GM18507 (cell line): ENCODE measurements at regions not wholly inside any gene's neighbourhood (a gene's known extent, or its start where the extent isn't known, plus 50 kb on each side); places are given as distances from the start of the nearest gene placed in this dataset.

Experiments used
- DNase-seq: peaks from one replicate; pipeline ENCODE4 v3.0.0; 2011; ENCODE audit warnings: low read depth; ENCODE audit not compliant: insufficient read length; ENCODE audit errors: extremely low spot score
- FAIRE-seq: peaks from 2 replicates; lab custom pipeline; 2011; peaks lifted over from hg19 to GRCh38; lab: Jason Lieb, UNC

GRCh38 chr9:20207176-20207575 lies 415.1 kb downstream of the MLLT3 start:
- no peak for FAIRE-seq
- DNase-seq, result no peak

GRCh38 chr9:20205821-20206220 lies 416.5 kb downstream of the MLLT3 start:
- DNase-seq, result no peak
- no peak for FAIRE-seq

- no peak for DNase-seq
- FAIRE-seq, result no peak
Observed at GRCh38 chr9:20200991-20201431, 412.2 kb upstream of the SLC24A2 start.

GRCh38 chr9:20200581-20200980 lies 411.7 kb upstream of the SLC24A2 start:
- FAIRE-seq (no peak), DNase-seq (no peak)

GRCh38 chr9:20199111-20199510 lies 410.3 kb upstream of the SLC24A2 start:
- DNase-seq (no peak), FAIRE-seq (no peak)

GRCh38 chr9:20197976-20198685 lies 409.3 kb upstream of the SLC24A2 start:
- DNase-seq (no peak), FAIRE-seq (no peak)

GRCh38 chr9:20191228-20191840 lies 402.5 kb upstream of the SLC24A2 start:
- FAIRE-seq (no peak), DNase-seq (no peak)

- DNase-seq, result no peak
- no peak for FAIRE-seq
Observed at GRCh38 chr9:20189871-20190270, 401.0 kb upstream of the SLC24A2 start.

GRCh38 chr9:20188616-20189369 lies 400.0 kb upstream of the SLC24A2 start:
- FAIRE-seq, result no peak
- DNase-seq, result no peak

- no peak for FAIRE-seq
- DNase-seq, result no peak
Observed at GRCh38 chr9:20187318-20187717, 398.5 kb upstream of the SLC24A2 start.

- DNase-seq, result no peak
- no peak for FAIRE-seq
Observed at GRCh38 chr9:20186823-20187222, 398.0 kb upstream of the SLC24A2 start.

GRCh38 chr9:20186231-20186630 lies 397.4 kb upstream of the SLC24A2 start:
- DNase-seq, result no peak
- FAIRE-seq, result no peak

- FAIRE-seq (no peak), DNase-seq (no peak)
Observed at GRCh38 chr9:20184541-20184940, 395.7 kb upstream of the SLC24A2 start.

GRCh38 chr9:20178679-20179078 lies 389.8 kb upstream of the SLC24A2 start:
- FAIRE-seq (no peak), DNase-seq (no peak)

GRCh38 chr9:20178197-20178596 lies 389.4 kb upstream of the SLC24A2 start:
- FAIRE-seq (no peak), DNase-seq (no peak)

GRCh38 chr9:20170122-20170521 lies 381.3 kb upstream of the SLC24A2 start:
- FAIRE-seq (no peak), DNase-seq (no peak)

- DNase-seq (no peak), FAIRE-seq (no peak)
Observed at GRCh38 chr9:20152151-20152725, 363.4 kb upstream of the SLC24A2 start.

GRCh38 chr9:20148416-20148815 lies 359.6 kb upstream of the SLC24A2 start:
- FAIRE-seq (no peak), DNase-seq (no peak)

- DNase-seq, result no peak
- no peak for FAIRE-seq
Observed at GRCh38 chr9:20144197-20144596, 355.4 kb upstream of the SLC24A2 start.

- no peak for FAIRE-seq
- no peak for DNase-seq
Observed at GRCh38 chr9:20139763-20140290, 351.0 kb upstream of the SLC24A2 start.
